Vagina (tissue), 2 donors: ENCODE measurements at regions not wholly inside any gene's neighbourhood (a gene's known extent, or its start where the extent isn't known, plus 50 kb on each side); places are given as distances from the start of the nearest gene placed in this dataset.

Experiments
- CTCF ChIP-seq, 3 experiments: fragments of 450-650 bp in 2 of 3; fragments of 200-600 bp in 1 of 3; sonication (generic) in 1 of 3; IDR thresholded peaks; one replicate each; pipeline ENCODE4 v1.5.1; 2017 to 2019; ENCODE audit warnings: antibody characterized with exemption in 3 of 3, mild to moderate bottlenecking in 2 of 3, moderate library complexity in 2 of 3
- POLR2A ChIP-seq, 2 donors: fragments of 450-650 bp; IDR thresholded peaks; one replicate each; pipeline ENCODE4 v1.6.1; 2017; ENCODE audit warnings: antibody characterized with exemption in 2 of 2, mild to moderate bottlenecking in 2 of 2, moderate library complexity in 2 of 2

- TF ChIP-seq CTCF (IDR thresholded peaks at IDR 0.05) (no peak), POLR2A (IDR thresholded peaks at IDR 0.05) (no peak)
Observed at GRCh38 chr13:80430561-80430960, 89.6 kb upstream of the SPRY2 start.
